ENCODE measurements at regions not wholly inside any gene's neighbourhood (a gene's known extent, or its start where the extent isn't known, plus 50 kb on each side); places are given as distances from the start of the nearest gene placed in this dataset.

DNA sequence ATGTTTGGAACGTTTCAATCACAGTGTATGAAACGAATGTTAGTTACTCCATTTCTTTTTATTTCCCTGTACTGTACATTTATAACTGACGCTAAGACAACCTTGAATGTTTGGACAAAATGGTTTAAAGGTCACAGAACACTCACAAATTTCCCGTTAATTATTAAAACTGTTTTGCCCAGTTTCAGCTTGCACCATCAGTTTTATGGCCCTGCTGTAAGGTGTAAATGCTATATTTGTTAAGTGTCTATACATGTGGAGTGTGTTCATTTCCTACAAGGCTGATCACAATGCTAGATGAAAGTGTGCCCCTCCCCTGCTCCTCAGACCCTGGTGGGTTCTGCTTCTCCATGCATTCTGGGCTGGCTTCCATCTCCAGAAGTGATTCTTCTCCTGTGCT lies 57.9 kb upstream of the ETS2 start:
- in situ Hi-C loops (cut with HindIII; ENCODE audit: low sequenced_read_pairs), result no loop called here
- H3K4me3 ChIP-seq (ENCODE audit: low read depth, low read length), result no peak overlapping the region
- DNase-seq (ENCODE audit: low read depth), result no peak
- TF ChIP-seq, protein P1, sequence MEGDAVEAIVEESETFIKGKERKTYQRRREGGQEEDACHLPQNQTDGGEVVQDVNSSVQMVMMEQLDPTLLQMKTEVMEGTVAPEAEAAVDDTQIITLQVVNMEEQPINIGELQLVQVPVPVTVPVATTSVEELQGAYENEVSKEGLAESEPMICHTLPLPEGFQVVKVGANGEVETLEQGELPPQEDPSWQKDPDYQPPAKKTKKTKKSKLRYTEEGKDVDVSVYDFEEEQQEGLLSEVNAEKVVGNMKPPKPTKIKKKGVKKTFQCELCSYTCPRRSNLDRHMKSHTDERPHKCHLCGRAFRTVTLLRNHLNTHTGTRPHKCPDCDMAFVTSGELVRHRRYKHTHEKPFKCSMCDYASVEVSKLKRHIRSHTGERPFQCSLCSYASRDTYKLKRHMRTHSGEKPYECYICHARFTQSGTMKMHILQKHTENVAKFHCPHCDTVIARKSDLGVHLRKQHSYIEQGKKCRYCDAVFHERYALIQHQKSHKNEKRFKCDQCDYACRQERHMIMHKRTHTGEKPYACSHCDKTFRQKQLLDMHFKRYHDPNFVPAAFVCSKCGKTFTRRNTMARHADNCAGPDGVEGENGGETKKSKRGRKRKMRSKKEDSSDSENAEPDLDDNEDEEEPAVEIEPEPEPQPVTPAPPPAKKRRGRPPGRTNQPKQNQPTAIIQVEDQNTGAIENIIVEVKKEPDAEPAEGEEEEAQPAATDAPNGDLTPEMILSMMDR (IDR thresholded peaks at IDR 0.05; ENCODE audit: low read depth, low read length, missing control alignments), result no peak

DNA sequence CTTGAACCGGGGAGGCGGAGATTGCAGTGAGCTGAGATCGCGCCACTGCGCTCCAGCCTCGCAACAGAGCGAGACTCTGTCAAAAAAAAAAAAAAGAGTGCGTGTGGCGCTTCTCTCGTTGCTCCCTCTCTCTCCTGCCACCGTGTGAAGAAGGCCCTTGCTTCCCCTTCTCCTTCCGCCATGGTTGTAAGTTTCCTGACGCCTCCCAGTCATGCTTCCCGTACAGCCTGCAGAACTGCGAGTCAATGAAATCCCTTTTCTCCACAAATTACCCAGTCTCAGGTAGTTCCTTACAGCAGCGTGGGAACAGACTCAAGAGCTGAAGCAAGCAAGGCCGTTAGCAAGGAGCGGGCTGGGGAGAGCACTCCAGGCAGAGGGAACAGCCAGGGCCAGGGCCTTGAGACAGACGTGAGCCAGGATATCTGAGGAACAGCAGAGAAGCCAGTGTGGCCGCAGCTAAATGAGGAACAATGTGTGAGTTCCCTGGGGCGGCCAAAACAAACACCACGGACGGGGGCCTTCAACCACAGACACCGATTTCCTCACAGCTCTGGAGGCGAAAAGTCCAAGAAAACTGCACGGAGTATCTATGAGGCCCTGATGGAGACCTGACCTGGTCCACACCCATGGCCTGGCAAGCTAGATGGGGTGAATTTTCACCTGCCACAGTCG lies 54.2 kb upstream of the ETS2 start:
- TF ChIP-seq, protein P1 (IDR thresholded peaks at IDR 0.05; ENCODE audit: low read depth, low read length, missing control alignments), result no peak
- H3K4me3 ChIP-seq (ENCODE audit: low read depth, low read length), result no peak overlapping the region
- peak; percentile 79 for DNase-seq (ENCODE audit: low read depth)
- in situ Hi-C loops (cut with HindIII; ENCODE audit: low sequenced_read_pairs), result no loop called here

DNA sequence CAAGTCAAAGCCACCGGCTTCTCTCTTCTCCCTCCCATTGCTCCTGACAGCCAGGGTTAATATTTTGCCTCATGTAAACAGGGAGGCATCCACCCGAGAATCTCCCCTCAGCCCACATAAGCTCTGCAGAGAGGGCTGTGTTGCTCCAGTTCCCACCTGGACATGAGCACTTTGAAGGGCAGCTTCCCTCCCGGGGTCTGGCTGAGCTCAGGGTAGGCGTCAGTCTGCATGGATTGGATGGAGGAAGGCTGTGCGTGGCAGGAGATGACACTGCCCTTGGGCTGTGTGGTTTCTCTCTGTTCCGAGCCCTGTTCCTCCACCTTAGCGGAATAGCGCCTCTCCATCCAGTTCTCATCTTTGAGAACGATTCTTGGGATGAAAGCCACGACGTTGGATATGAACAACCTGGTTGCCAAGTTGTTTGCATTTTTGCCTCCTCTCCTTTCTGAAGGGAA lies 53.7 kb upstream of the ETS2 start:
- TF ChIP-seq, protein P1 (IDR thresholded peaks at IDR 0.05; ENCODE audit: low read depth, low read length, missing control alignments), result no peak
- no peak overlapping the region for H3K4me3 ChIP-seq (ENCODE audit: low read depth, low read length)
- DNase-seq (ENCODE audit: low read depth), result no peak
- in situ Hi-C loops (cut with HindIII; ENCODE audit: low sequenced_read_pairs), result no loop called here

DNA sequence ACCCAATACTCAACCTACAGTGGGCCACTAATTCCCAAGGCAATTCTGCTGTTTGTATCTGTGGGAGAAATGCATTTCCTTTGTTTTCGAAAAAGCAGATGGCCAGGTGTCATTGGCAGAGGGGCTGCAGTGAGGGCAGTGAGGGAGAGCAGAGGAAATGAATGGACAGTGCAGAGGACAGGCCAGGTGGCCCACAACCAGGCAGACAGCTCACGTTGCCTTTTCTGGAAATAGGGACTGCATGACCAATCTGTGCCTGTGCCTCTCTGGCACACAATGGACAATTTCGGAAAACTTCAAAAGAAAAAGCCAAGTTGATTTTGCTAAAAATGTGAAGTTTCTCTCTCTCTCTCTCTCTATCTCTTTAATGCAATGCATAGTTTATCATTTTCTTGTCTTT lies 52.6 kb upstream of the ETS2 start:
- no peak overlapping the region for H3K4me3 ChIP-seq (ENCODE audit: low read depth, low read length)
- DNase-seq (ENCODE audit: low read depth), result no peak
- TF ChIP-seq, protein P1 (IDR thresholded peaks at IDR 0.05; ENCODE audit: low read depth, low read length, missing control alignments), result no peak
- in situ Hi-C loops (cut with HindIII; ENCODE audit: low sequenced_read_pairs), result no loop called here

DNA sequence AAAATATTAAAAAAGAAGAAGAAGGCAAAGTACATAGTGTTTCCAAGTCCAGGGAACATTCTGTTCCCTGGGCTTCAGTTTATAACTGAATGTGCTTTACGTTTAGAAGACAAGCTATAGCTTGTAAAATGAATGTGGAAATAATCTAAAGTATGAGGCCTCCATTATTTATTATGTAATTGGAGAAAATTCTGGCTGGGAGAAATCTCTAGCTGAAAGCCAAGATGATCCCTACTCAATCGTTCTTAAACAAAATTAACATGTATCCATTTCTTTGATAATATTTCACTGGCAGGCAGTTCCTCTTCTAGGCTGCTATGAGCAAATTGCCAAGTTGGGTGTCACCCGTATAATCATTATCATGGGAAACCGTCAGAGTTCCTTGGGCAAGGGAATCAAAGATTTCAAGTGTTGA lies 52.2 kb upstream of the ETS2 start:
- H3K4me3 ChIP-seq (ENCODE audit: low read depth, low read length), result no peak overlapping the region
- in situ Hi-C loops (cut with HindIII; ENCODE audit: low sequenced_read_pairs), result no loop called here
- TF ChIP-seq, protein P1 (IDR thresholded peaks at IDR 0.05; ENCODE audit: low read depth, low read length, missing control alignments), result no peak
- DNase-seq (ENCODE audit: low read depth), result no peak

All from astrocyte of the cerebellum (primary cell).